ENCODE measurements at regions not wholly inside any gene's neighbourhood (a gene's known extent, or its start where the extent isn't known, plus 50 kb on each side); places are given as distances from the start of the nearest gene placed in this dataset.
"Not testable (repeated sequence)": the region's sequence is repeated elsewhere in the genome, so short reads cannot be mapped to it uniquely, and the experiment has no call there.

- Histone ChIP-seq H3K4me3 (ENCODE audit: low read length in 3 of 3) (no peak overlapping the region), H3K36me3 (ENCODE audit: control insufficient read depth in 3 of 3, insufficient read depth in 3 of 3, low read length in 3 of 3) (no peaks in the 10 kb centered on the region), H3K27me3 (ENCODE audit: control insufficient read depth in 3 of 3, insufficient read depth in 3 of 3, low read length in 3 of 3) (no peaks in the 10 kb centered on the region), H3K9ac (ENCODE audit: low read depth in 1 of 3, low read length in 3 of 3) (no peak overlapping the region), H3K9me3 (ENCODE audit: control insufficient read depth in 3 of 3, low read length in 3 of 3) (no peaks in the 10 kb centered on the region), H3K4me1 (ENCODE audit: control insufficient read depth in 3 of 3, insufficient read depth in 3 of 3, low read length in 3 of 3) (peaks cover 0 to 2% (median 0%) of the 10 kb centered on the region in 3 donors), H3K27ac (ENCODE audit: low read depth, low read length) (no peak overlapping the region)
These were observed 512.1 kb downstream of the IRS2 start for GRCh38 chr13:109274188-109274821.

DNA sequence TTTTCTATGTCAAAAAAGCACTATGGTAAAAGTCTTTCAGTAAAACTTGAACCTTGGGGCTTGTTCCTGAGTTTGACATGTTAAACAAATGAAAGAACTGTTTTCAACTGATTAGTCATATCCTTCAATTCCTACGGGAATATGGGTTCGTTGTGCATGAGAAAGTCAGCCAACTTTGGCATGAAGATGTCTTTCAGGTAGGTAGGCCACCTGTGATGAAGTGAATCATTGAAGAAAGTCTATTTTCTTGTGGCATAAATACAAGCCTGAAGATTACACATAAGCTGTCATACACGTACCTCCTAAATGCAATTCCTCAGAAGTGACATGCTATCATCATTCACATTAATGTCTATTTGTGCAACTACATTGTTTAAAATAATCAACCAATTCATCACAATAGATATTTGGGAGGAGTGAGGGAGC, 513.0 kb downstream of the IRS2 start:
- no peaks in the 10 kb centered on the region for H3K9me3 ChIP-seq (ENCODE audit: control insufficient read depth in 3 of 3, low read length in 3 of 3)
- H3K27ac ChIP-seq (ENCODE audit: low read depth, low read length), result no peak overlapping the region
- H3K27me3 ChIP-seq (ENCODE audit: control insufficient read depth in 3 of 3, insufficient read depth in 3 of 3, low read length in 3 of 3), result no peaks in the 10 kb centered on the region
- no peak overlapping the region for H3K9ac ChIP-seq (ENCODE audit: low read depth in 1 of 3, low read length in 3 of 3)
- no peak overlapping the region for H3K4me3 ChIP-seq (ENCODE audit: low read length in 3 of 3)
- peaks cover 0 to 2% (median 0%) of the 10 kb centered on the region in 3 donors for H3K4me1 ChIP-seq (ENCODE audit: control insufficient read depth in 3 of 3, insufficient read depth in 3 of 3, low read length in 3 of 3)
- no peaks in the 10 kb centered on the region for H3K36me3 ChIP-seq (ENCODE audit: control insufficient read depth in 3 of 3, insufficient read depth in 3 of 3, low read length in 3 of 3)

DNA sequence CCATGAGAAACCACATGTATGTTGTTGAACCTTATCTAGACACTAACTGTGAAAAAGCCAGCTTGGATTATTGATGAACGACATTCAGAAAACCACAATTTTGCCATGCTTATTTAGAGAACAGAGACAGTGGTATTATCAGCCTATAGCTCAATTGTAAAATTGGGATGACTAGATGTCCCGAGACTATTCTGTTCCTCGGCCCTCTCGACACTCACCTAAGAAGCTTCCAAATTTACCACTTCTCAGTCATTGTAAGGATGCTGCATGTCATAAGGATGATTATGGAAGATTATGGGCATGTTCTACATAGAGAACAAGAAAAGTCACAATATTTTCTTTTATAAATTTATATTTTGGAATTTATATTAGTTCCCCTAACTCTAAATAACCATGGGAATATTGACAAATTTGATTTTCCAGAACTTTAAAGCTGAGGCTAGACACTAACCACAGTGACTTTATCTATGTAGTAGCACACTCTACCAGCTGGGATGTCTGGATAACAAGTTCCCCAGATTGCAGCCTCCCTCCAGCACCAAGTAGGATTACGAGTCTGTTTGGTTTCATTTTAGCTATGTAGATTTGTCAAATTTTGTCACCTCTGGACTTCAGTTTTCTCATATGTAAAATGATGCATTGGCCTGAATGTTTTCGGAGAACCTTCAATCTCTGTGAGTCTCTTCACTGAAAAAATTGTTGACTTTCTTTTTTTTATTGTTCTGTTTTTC, 513.6 kb downstream of the IRS2 start:
- Histone ChIP-seq H3K27me3 (ENCODE audit: control insufficient read depth in 3 of 3, insufficient read depth in 3 of 3, low read length in 3 of 3) (no peaks in the 10 kb centered on the region), H3K36me3 (ENCODE audit: control insufficient read depth in 3 of 3, insufficient read depth in 3 of 3, low read length in 3 of 3) (no peaks in the 10 kb centered on the region), H3K4me1 (ENCODE audit: control insufficient read depth in 3 of 3, insufficient read depth in 3 of 3, low read length in 3 of 3) (peaks cover 0 to 2% (median 0%) of the 10 kb centered on the region in 3 donors), H3K27ac (ENCODE audit: low read depth, low read length) (no peak overlapping the region), H3K9ac (ENCODE audit: low read depth in 1 of 3, low read length in 3 of 3) (no peak overlapping the region), H3K9me3 (ENCODE audit: control insufficient read depth in 3 of 3, low read length in 3 of 3) (no peaks in the 10 kb centered on the region), H3K4me3 (ENCODE audit: low read length in 3 of 3) (no peak overlapping the region)

DNA sequence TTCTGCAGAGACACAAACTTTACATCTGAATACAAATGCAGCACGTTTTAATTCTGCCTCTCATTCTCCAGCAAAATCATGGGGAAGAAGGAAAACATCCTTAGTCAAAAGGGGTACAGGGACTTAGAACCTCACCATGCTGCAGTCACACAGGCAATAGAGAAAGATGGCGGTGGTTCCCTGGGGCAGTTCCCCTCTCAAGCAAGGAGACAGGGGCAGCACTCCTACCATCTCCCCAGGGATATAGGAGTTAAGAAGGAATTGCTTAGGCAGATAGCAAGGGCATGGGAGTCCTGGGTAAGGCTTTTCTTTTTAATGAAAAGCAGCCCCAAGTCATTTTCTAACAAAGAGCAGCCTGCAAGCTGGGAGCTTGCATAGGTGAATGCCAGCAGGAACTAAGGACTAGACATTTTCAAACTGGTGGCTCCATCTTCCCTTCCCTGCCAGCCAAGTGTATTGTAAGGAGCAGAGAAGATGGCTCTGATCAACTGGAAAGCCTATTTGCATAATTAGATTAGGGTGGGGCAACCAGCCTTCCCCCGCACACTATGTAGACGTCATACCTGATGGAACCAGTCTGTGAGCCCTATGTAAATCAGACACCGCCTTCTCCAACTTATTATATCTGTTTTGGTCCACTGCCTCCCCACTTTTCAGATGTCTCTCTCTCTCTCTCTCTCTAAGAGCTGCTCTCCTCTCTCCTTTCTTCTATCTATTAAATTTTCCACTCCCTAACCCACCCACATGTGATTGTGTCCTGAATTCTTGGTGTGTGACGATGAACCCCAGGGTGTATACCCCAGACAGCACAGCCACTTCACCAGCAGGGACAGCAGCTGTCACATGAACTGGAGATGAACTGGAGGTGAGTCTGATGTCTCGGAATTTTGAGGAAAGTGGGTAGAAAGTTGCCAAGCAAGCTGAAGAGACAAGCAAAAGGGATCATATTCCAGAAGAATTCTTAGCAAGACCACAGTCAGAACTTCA, 514.5 kb downstream of the IRS2 start:
- Histone ChIP-seq H3K36me3 (ENCODE audit: control insufficient read depth in 3 of 3, insufficient read depth in 3 of 3, low read length in 3 of 3) (no peaks in the 10 kb centered on the region), H3K4me1 (ENCODE audit: control insufficient read depth in 3 of 3, insufficient read depth in 3 of 3, low read length in 3 of 3) (peaks cover 0 to 2% (median 0%) of the 10 kb centered on the region in 3 donors), H3K9ac (ENCODE audit: low read depth in 1 of 3, low read length in 3 of 3) (no peak overlapping the region), H3K4me3 (ENCODE audit: low read length in 3 of 3) (no peak overlapping the region), H3K27me3 (ENCODE audit: control insufficient read depth in 3 of 3, insufficient read depth in 3 of 3, low read length in 3 of 3) (no peaks in the 10 kb centered on the region), H3K9me3 (ENCODE audit: control insufficient read depth in 3 of 3, low read length in 3 of 3) (no peaks in the 10 kb centered on the region), H3K27ac (ENCODE audit: low read depth, low read length) (no peak overlapping the region)

DNA sequence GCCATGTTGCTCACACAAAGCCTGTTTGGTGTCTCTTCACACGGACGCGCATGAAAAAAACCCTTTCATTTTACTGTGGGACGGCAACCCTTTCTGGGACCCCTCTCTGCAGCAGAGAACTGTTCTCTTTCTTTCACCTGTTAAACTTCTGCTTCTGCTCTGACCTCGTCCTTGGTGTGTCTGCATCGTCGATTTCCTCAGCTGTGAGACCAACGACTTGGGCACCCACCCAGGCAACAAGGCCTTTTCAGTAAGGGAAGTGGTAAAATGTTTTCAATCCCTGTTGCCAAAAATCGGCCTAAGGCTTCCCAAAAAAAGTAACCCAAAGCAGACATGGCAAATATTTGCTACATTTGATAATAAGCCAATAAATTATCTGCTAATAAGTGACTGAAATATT, 515.3 kb downstream of the IRS2 start:
- Histone ChIP-seq H3K9ac (ENCODE audit: low read depth in 1 of 3, low read length in 3 of 3) (no peak overlapping the region), H3K9me3 (ENCODE audit: control insufficient read depth in 3 of 3, low read length in 3 of 3) (no peaks in the 10 kb centered on the region), H3K4me1 (ENCODE audit: control insufficient read depth in 3 of 3, insufficient read depth in 3 of 3, low read length in 3 of 3) (peaks cover 0 to 2% (median 0%) of the 10 kb centered on the region in 3 donors), H3K36me3 (ENCODE audit: control insufficient read depth in 3 of 3, insufficient read depth in 3 of 3, low read length in 3 of 3) (no peaks in the 10 kb centered on the region), H3K4me3 (ENCODE audit: low read length in 3 of 3) (no peak overlapping the region), H3K27ac (ENCODE audit: low read depth, low read length) (no peak overlapping the region), H3K27me3 (ENCODE audit: control insufficient read depth in 3 of 3, insufficient read depth in 3 of 3, low read length in 3 of 3) (no peaks in the 10 kb centered on the region)

DNA sequence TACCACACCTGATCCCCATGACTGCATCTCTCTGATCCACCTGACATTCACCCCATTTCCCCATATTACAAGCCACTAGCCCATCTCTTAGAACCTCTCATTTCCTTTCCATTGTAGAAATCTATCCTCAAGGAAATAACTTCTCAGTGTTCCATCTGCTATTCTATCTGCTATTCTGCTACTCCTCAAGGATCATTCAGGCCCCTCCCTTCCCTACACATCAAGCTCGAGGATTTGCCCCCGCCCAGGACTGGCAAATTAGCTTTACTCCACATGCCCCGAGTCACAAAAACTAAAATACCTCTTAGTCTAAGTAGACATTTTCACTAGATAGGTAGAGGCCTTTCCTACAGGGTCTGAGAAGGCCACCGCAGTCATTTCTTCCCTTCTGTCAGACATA, 517.0 kb downstream of the IRS2 start:
- H3K9ac ChIP-seq (ENCODE audit: low read depth in 1 of 3, low read length in 3 of 3); H3K4me3 ChIP-seq (ENCODE audit: low read length in 3 of 3): not testable (repeated sequence)

GRCh38 chr13:109268492-109268891, 517.9 kb downstream of the IRS2 start:
- not testable (repeated sequence) for H3K36me3 ChIP-seq (ENCODE audit: control insufficient read depth in 3 of 3, insufficient read depth in 3 of 3, low read length in 3 of 3); H3K9ac ChIP-seq (ENCODE audit: low read depth in 1 of 3, low read length in 3 of 3); H3K9me3 ChIP-seq (ENCODE audit: control insufficient read depth in 3 of 3, low read length in 3 of 3); H3K27me3 ChIP-seq (ENCODE audit: control insufficient read depth in 3 of 3, insufficient read depth in 3 of 3, low read length in 3 of 3); H3K4me3 ChIP-seq (ENCODE audit: low read length in 3 of 3); H3K27ac ChIP-seq (ENCODE audit: low read depth, low read length); H3K4me1 ChIP-seq (ENCODE audit: control insufficient read depth in 3 of 3, insufficient read depth in 3 of 3, low read length in 3 of 3)

More for the DNA sequence above, 517.0 kb downstream of the IRS2 start:
- H3K9me3 ChIP-seq (ENCODE audit: control insufficient read depth in 3 of 3, low read length in 3 of 3); H3K27ac ChIP-seq (ENCODE audit: low read depth, low read length); H3K36me3 ChIP-seq (ENCODE audit: control insufficient read depth in 3 of 3, insufficient read depth in 3 of 3, low read length in 3 of 3); H3K27me3 ChIP-seq (ENCODE audit: control insufficient read depth in 3 of 3, insufficient read depth in 3 of 3, low read length in 3 of 3); H3K4me1 ChIP-seq (ENCODE audit: control insufficient read depth in 3 of 3, insufficient read depth in 3 of 3, low read length in 3 of 3): not testable (repeated sequence)

DNA sequence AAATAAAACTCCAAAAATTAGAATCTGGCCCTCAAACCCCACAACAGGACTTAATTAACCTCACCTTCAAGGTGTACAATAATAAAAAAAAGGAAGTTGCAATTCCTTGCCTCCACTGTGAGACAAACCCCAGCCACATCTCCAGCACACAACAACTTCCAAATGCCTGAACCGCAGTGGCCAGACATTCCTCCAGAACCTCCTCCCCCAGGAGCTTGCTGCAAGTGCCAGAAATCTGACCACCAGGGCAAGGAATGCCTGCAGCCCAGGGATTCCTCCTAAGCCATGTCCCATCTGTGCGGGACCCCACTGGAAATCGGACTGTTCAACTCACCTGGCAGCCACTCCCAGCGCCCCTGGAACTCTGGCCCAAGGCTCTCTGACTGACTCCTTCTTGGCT, 519.0 kb downstream of the IRS2 start:
- H3K9me3 ChIP-seq (ENCODE audit: control insufficient read depth in 3 of 3, low read length in 3 of 3); H3K9ac ChIP-seq (ENCODE audit: low read depth in 1 of 3, low read length in 3 of 3); H3K4me3 ChIP-seq (ENCODE audit: low read length in 3 of 3): not testable (repeated sequence)

DNA sequence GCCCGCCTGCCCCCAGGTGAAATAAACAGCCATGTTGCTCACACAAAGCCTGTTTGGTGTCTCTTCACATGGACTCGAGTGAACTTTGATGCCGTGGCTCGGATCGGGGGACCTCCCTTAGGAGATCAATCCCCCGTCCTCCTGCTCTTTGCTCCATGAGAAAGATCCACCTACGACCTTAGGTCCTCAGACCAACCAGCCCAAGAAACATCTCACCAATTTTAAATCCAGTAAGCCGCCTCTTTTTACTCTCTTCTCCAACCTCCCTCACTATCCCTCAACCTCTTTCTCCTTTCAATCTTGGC, 521.0 kb downstream of the IRS2 start:
- H3K9ac ChIP-seq (ENCODE audit: low read depth in 1 of 3, low read length in 3 of 3), result not testable (repeated sequence)

More for the DNA sequence above, 519.0 kb downstream of the IRS2 start:
- H3K36me3 ChIP-seq (ENCODE audit: control insufficient read depth in 3 of 3, insufficient read depth in 3 of 3, low read length in 3 of 3); H3K27me3 ChIP-seq (ENCODE audit: control insufficient read depth in 3 of 3, insufficient read depth in 3 of 3, low read length in 3 of 3); H3K4me1 ChIP-seq (ENCODE audit: control insufficient read depth in 3 of 3, insufficient read depth in 3 of 3, low read length in 3 of 3); H3K27ac ChIP-seq (ENCODE audit: low read depth, low read length): not testable (repeated sequence)

More for the DNA sequence above, 521.0 kb downstream of the IRS2 start:
- H3K36me3 ChIP-seq (ENCODE audit: control insufficient read depth in 3 of 3, insufficient read depth in 3 of 3, low read length in 3 of 3); H3K4me3 ChIP-seq (ENCODE audit: low read length in 3 of 3); H3K4me1 ChIP-seq (ENCODE audit: control insufficient read depth in 3 of 3, insufficient read depth in 3 of 3, low read length in 3 of 3); H3K27me3 ChIP-seq (ENCODE audit: control insufficient read depth in 3 of 3, insufficient read depth in 3 of 3, low read length in 3 of 3); H3K9me3 ChIP-seq (ENCODE audit: control insufficient read depth in 3 of 3, low read length in 3 of 3); H3K27ac ChIP-seq (ENCODE audit: low read depth, low read length): not testable (repeated sequence)

Measured in skeletal muscle tissue (tissue), 3 donors.